ENCODE measurements at regions not wholly inside any gene's neighbourhood (a gene's known extent, or its start where the extent isn't known, plus 50 kb on each side); places are given as distances from the start of the nearest gene placed in this dataset.

DNA sequence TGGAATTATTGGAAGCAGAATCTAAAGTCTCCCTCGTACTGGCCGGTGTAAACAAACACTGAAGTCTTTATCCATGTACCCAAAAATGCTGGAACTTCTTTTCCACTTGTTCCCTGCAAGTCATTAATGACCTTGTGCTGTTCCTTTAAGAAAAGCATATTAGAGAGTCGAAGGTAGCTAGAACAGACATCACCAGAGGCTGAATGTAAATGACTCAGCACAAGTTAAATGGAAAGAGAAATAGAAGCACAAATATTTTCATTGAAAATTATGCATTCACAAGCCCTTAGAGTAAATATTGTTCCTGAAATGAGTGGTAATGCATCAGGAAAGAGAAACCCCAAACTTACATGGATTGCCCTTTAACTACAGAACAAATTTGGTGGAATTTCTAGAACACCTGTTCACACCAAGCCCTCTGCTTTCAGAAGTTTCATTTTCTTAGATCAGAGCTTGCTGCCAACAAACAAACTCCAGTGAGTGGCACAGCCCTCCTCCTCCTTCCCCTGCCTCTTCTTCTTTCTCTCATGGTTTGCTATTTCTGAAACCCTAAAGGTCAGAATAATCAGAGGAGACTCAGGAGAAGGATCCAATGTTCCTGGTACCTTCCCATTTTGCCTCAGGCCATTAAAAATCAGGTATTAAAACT, 264.3 kb downstream of the TXNL1 start:
- CTCF ChIA-PET = no interaction called here
- Mint-ChIP-seq H3K4me1 (no peaks in the 10 kb centered on the region), H3K4me3 (no peak overlapping the region), H3K27me3 (no peaks in the 10 kb centered on the region), H3K27ac (no peak overlapping the region), H3K36me3 (no peaks in the 10 kb centered on the region), H3K9me3 (ENCODE audit: low read depth) (no peaks in the 10 kb centered on the region)
- no peak for DNase-seq
- no peak for ATAC-seq

DNA sequence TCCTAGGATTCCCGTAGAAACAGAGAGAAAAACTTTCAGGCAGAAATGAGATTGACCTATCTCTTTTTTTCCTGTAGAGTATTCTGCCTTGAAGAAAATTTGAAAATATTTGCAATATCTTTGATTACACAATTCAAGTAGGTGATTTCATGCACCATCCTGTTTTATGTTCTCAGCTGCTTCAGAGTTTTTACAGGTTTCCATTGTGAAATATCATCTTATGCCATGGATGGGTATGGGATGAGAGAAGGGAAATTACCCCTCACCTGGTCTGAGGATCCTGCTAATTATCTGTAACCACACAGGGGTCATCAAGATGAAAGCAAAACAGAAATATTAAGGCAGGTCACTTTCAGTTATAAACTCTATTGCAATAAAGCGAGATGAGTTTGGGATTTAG, 264.8 kb downstream of the TXNL1 start:
- no peaks in the 10 kb centered on the region for H3K9me3 Mint-ChIP-seq (ENCODE audit: low read depth)
- no peaks in the 10 kb centered on the region for H3K27me3 Mint-ChIP-seq
- DNase-seq (no peak), ATAC-seq (no peak)
- H3K27ac Mint-ChIP-seq = no peak overlapping the region
- H3K4me1 Mint-ChIP-seq = no peaks in the 10 kb centered on the region
- CTCF ChIA-PET = no interaction called here
- H3K36me3 Mint-ChIP-seq = no peaks in the 10 kb centered on the region
- no peak overlapping the region for H3K4me3 Mint-ChIP-seq

DNA sequence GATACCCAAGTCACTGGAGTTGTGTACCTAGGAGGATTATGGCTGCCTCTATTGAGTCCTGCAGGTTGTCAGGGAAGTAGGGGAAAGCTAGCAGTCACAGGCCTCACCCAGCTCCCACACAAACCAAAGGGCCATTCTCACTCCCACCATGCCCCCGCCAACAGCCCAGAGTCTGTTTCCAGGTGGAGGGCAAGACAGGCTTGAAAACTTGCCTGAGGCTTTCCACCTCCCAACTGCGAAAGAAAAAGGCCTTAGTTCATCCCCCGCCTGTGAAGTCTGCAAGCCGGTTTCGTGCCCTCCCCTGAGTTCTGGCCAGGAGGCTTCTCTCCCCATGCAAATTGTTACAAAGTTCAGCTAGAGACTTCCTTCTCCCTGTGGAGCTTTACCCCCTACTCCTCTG, 270.3 kb downstream of the TXNL1 start:
- CTCF ChIA-PET = no interaction called here
- H3K27ac Mint-ChIP-seq = no peak overlapping the region
- H3K4me1 Mint-ChIP-seq = no peaks in the 10 kb centered on the region
- H3K9me3 Mint-ChIP-seq (ENCODE audit: low read depth) = no peaks in the 10 kb centered on the region
- H3K27me3 Mint-ChIP-seq = no peaks in the 10 kb centered on the region
- H3K4me3 Mint-ChIP-seq = no peak overlapping the region
- H3K36me3 Mint-ChIP-seq = no peaks in the 10 kb centered on the region
- ATAC-seq (no peak), DNase-seq (no peak)

DNA sequence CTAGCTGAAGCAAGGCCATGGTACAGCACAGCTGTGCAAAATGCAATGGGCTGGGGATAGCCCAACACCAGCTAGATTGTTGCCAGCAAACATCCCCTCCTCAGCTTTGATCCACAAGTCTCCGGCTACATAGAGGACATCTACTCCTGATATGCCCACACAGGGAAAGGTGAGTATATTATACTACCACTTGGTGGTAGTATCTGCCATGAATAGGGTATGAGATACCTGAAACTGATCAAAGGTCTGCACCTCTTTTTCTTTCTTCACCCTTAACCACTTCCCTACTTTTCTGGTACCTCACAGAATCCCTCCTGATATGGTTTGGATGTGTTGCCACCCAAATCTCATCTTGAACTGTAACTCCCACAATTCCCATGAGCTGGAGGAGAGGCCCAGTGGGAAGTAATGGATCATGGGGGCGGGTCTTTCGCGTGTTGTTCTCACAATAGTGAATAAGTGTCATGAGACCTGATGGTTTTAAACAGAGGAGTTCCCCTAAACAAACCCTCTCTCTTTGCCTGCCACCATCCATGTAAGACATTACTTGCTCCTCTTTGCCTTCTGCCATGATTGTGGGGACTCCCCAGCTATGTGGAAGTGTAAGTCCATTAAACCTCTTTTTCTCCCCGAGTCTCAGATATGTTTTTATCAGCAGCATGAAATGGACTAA, 279.6 kb downstream of the TXNL1 start:
- CTCF ChIA-PET = no interaction called here
- peaks cover 6% of the 10 kb centered on the region for H3K9me3 Mint-ChIP-seq (ENCODE audit: low read depth)
- H3K4me3 Mint-ChIP-seq = no peak overlapping the region
- H3K27ac Mint-ChIP-seq = no peak overlapping the region
- DNase-seq (no peak), ATAC-seq (no peak)
- no peaks in the 10 kb centered on the region for H3K27me3 Mint-ChIP-seq
- H3K4me1 Mint-ChIP-seq = no peaks in the 10 kb centered on the region
- H3K36me3 Mint-ChIP-seq = no peaks in the 10 kb centered on the region

DNA sequence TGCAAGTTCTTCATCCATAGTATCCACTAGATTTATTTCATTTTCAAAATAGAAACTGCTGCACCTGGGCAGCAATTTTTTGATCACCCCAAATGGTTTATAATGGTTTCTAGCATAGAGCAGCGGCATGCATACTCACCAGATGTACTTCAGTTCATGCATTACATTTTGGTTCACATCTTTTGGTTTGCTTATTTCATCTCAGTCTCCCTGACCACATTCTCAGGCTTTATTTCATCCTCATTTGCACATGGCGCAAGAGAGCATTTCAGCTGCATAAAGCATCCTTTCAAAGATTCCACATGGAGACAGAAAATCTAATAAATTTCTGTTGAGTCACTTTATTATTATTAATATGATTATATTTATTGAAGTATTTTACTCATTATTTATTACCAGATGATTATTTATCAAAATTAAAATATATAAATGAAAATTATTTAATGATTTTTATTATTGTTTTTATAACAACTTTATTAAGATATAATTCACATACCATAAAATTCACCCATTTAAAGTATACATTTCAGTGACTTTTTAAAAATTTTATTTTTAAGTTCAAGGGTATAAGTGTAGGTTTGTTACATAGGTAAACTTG, 284.6 kb downstream of the TXNL1 start:
- DNase-seq = no peak
- Mint-ChIP-seq H3K9me3 (ENCODE audit: low read depth) (no peaks in the 10 kb centered on the region), H3K27me3 (no peaks in the 10 kb centered on the region), H3K4me1 (no peaks in the 10 kb centered on the region), H3K4me3 (no peak overlapping the region), H3K27ac (no peak overlapping the region), H3K36me3 (no peaks in the 10 kb centered on the region)
- CTCF ChIA-PET = no interaction called here
- ATAC-seq = no peak

DNA sequence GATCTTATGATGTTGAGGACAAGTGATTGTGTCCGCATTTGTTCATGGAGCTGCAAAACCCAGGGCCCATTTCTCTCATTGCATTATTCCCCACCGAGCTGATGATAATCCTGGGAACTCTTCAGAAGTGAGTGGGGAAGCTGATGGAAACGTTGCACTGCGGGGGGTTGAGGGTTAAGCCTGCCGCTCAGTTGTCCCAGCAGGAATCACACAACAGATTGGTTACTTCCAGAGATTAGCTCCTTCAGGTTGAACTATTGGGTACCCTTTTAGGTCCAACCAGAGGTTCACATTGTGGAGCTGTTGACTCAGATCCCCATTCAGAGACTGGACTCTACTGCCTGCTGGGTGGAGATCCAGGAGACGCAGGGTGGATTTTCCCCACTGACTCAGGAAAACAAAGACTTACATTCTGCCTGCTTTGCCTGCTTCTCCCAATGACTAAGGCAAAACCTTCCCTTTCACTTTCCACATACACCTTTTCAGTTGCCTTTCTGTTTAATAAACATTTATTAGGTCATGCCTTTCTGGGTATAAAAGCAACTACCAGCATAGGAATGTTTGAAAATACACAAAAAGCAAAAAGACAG, 286.4 kb downstream of the TXNL1 start:
- no peaks in the 10 kb centered on the region for H3K4me1 Mint-ChIP-seq
- CTCF ChIA-PET = no interaction called here
- H3K36me3 Mint-ChIP-seq = no peaks in the 10 kb centered on the region
- no peaks in the 10 kb centered on the region for H3K27me3 Mint-ChIP-seq
- ATAC-seq (no peak), DNase-seq (no peak)
- no peak overlapping the region for H3K27ac Mint-ChIP-seq
- no peak overlapping the region for H3K4me3 Mint-ChIP-seq
- H3K9me3 Mint-ChIP-seq (ENCODE audit: low read depth) = peaks cover 3% of the 10 kb centered on the region

DNA sequence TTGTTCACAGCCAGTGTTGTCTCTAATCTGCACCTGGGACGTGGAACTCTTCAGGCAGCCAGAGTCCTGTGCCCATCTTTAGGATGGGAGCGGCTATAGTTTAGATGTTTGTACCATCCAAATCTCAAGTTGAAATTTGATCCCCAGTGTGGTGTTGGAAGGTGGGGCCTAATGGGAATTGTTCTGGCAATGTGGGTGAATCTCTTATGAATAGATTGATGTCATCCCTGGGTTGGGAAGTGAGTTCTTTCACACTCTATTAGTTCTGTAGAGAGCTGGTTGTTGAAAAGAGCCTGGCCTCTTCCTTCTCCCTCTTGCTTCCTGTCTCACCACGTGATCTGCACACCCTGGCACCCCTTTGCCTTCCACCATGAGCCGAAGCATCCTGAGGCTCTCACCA, 300.9 kb downstream of the TXNL1 start:
- CTCF ChIA-PET = no interaction called here
- H3K27me3 Mint-ChIP-seq = no peaks in the 10 kb centered on the region
- H3K9me3 Mint-ChIP-seq (ENCODE audit: low read depth) = peaks cover 2% of the 10 kb centered on the region
- H3K36me3 Mint-ChIP-seq = no peaks in the 10 kb centered on the region
- no peak for ATAC-seq
- H3K27ac Mint-ChIP-seq = no peak overlapping the region
- H3K4me3 Mint-ChIP-seq = no peak overlapping the region
- no peaks in the 10 kb centered on the region for H3K4me1 Mint-ChIP-seq
- DNase-seq = no peak

DNA sequence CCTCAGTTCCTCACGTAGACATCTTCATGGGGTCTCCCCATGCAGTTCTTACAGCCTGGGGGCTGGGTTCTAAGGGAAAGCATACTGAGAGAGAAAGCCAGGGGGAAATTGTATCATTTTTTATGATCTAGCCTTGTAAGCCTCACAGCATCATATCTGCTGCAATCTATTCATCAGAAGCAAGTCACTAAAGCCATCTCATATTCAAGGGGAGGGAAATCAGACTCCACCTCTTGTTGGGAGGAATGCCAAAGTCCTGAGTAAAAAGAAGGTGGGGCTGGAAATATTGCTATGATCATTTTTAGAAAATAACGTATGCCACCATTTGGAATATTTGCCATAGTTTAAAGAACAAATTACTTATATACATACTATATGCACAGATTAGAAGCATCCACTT, 304.6 kb downstream of the TXNL1 start:
- ATAC-seq (no peak), DNase-seq (no peak)
- Mint-ChIP-seq H3K4me3 (no peak overlapping the region), H3K27me3 (no peaks in the 10 kb centered on the region), H3K36me3 (no peaks in the 10 kb centered on the region), H3K27ac (no peak overlapping the region), H3K9me3 (ENCODE audit: low read depth) (peaks cover 2% of the 10 kb centered on the region), H3K4me1 (no peaks in the 10 kb centered on the region)
- CTCF ChIA-PET = no interaction called here

DNA sequence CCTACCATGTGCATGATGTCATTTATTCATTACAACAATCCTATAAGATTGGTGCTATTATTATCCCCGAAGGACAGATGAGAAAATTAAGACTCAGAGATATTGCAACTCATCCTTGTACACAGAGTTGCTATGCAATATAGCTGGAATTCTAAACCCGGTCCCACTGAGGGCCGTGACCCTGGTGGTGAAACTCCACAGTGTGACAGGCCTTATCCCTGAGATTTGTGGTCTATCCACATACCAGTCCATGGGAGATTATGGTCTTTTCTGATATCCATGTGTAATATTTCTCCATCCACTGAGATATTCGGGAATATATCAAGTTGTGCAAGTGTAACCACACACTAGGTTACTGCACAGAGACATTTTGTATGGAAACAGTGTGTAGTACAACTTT, 305.2 kb downstream of the TXNL1 start:
- ATAC-seq (no peak), DNase-seq (no peak)
- CTCF ChIA-PET = no interaction called here
- Mint-ChIP-seq H3K27ac (no peak overlapping the region), H3K4me3 (no peak overlapping the region), H3K36me3 (no peaks in the 10 kb centered on the region), H3K9me3 (ENCODE audit: low read depth) (peaks cover 2% of the 10 kb centered on the region), H3K4me1 (no peaks in the 10 kb centered on the region), H3K27me3 (no peaks in the 10 kb centered on the region)

DNA sequence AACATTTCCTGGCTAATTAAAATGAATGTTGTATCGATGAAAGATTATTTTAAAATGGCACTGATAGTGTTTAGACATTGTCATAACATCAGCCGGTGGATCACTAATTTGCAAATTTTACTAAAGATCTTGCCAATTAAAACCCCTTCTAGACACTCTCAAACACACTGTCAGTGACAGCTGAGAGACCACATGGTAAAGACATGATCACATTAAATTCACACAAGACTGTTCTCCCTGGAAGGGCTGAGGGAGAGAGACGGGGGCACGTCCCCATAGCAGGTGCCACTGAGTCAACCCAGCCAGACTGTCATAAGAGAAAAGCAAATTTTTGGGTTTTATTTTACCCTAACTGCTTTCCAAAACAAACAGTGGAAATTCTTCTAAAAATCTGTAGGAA, 306.0 kb downstream of the TXNL1 start:
- Mint-ChIP-seq H3K27ac (no peak overlapping the region), H3K9me3 (ENCODE audit: low read depth) (no peaks in the 10 kb centered on the region), H3K36me3 (no peaks in the 10 kb centered on the region), H3K4me1 (no peaks in the 10 kb centered on the region), H3K27me3 (no peaks in the 10 kb centered on the region), H3K4me3 (no peak overlapping the region)
- no peak for DNase-seq
- no peak for ATAC-seq
- CTCF ChIA-PET = no interaction called here

DNA sequence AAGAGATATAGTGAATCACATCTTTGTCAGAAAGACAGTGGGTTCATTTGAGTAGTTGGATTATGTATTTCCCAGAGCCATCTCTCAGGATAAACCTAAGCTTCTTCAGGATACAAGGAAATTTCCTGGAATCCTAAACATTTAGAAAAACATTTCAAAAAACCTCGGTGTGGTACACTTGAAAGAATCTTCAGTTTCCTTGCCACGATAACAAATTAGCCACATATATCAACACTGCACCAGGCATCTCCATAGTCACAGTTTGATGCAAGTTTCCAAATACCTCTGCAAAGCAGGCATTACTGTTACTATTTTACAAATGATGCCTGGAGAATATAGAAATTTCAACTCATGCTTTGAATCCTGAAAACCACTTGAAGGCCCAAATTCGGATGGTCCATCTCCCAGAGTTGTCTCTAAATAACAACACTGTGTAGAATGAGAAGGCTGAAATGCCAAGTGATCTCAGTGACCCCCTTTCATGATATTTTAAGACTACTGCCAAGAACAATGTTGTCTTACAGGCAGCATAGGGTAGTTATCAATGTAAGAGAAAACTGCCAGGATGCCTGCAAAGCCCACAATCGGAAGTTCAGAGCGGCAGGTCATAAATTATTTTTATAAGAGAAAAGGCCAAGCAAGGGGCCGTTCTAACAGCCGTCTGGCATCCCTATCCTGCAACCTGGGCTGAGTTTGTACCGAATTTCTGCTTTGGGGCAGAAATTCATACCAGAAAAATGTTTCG, 307.9 kb downstream of the TXNL1 start:
- H3K27me3 Mint-ChIP-seq = no peaks in the 10 kb centered on the region
- H3K4me1 Mint-ChIP-seq = no peaks in the 10 kb centered on the region
- DNase-seq (no peak), ATAC-seq (no peak)
- H3K4me3 Mint-ChIP-seq = no peak overlapping the region
- CTCF ChIA-PET = no interaction called here
- no peaks in the 10 kb centered on the region for H3K9me3 Mint-ChIP-seq (ENCODE audit: low read depth)
- no peak overlapping the region for H3K27ac Mint-ChIP-seq
- H3K36me3 Mint-ChIP-seq = no peaks in the 10 kb centered on the region

DNA sequence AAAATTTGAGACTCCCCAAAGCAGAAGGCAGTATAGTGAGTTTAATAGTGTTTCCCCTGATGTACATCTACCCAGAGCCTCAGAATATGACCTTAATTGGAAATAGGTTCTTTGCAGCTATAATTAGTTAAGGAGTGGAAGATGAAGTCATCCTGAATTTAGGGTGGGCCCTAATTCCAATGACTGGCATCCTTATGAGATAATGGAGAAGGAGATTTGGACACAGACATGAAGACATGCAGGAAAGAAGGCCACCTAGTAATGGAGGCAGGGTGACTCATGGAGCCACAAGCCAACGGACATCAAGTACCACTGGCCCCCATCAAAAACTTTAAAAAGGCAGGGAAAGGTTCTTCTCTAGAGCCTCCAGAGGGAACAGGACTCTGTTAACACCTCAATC, 308.9 kb downstream of the TXNL1 start:
- no peak overlapping the region for H3K4me3 Mint-ChIP-seq
- no peaks in the 10 kb centered on the region for H3K9me3 Mint-ChIP-seq (ENCODE audit: low read depth)
- no peak overlapping the region for H3K27ac Mint-ChIP-seq
- ATAC-seq = no peak
- CTCF ChIA-PET = no interaction called here
- H3K27me3 Mint-ChIP-seq = no peaks in the 10 kb centered on the region
- no peaks in the 10 kb centered on the region for H3K4me1 Mint-ChIP-seq
- no peaks in the 10 kb centered on the region for H3K36me3 Mint-ChIP-seq
- no peak for DNase-seq

DNA sequence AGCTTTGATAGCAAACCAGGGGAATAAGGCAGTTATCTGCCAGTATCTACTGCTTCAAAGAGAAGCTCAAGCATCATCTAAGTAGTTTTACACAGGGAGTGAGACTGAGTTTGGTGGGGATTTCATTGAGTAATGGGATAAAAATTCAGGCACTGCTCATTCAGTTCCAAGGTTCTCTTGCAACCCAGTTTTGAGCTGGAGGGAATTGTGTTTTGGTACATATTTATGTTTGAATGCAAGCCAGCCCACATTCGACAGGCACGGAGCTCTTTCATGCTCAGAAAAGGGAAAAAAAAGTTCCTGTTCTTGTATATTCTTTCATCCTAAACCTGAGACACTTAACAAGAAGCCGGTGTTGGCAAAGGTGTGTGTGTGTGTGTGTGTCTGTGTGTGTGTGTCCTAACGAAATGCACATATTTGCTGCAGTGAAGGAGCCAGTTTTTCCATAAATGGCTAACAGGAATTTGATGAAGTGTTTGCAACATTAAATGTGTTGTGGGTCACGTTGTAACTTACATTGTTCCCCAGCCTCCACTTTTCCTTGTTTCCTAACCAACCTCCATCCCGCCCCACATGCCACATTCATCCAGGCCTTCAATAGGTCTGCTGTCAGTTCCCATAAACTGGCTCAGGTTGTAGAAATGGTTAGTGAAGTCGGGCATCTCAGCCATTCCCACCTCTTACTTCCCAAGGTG, 311.1 kb downstream of the TXNL1 start:
- Mint-ChIP-seq H3K27me3 (no peaks in the 10 kb centered on the region), H3K36me3 (no peaks in the 10 kb centered on the region), H3K27ac (no peak overlapping the region), H3K4me1 (no peaks in the 10 kb centered on the region), H3K4me3 (no peak overlapping the region), H3K9me3 (ENCODE audit: low read depth) (no peaks in the 10 kb centered on the region)
- DNase-seq = no peak
- no peak for ATAC-seq
- CTCF ChIA-PET = no interaction called here
